ENCODE measurements at regions not wholly inside any gene's neighbourhood (a gene's known extent, or its start where the extent isn't known, plus 50 kb on each side); places are given as distances from the start of the nearest gene placed in this dataset.

- no peak for TF ChIP-seq PKNOX1 (IDR thresholded peaks at IDR 0.05)
Observed at GRCh38 chr18:42417189-42417588, 462.2 kb downstream of the PIK3C3 start (continued).

GRCh38 chr18:42418121-42418520, 463.1 kb downstream of the PIK3C3 start:
- ATAC-seq (no peak), FAIRE-seq (no peak), DNase-seq (ENCODE audit: extremely low read depth in 1 of 4, low spot score in 3 of 4) (no peak)
- Histone ChIP-seq H3K9me1 (ENCODE audit: control insufficient read depth, insufficient read depth, low read length) (no peaks in the 10 kb centered on the region), H3K36me3 (ENCODE audit: control insufficient read depth, insufficient read depth, low read length) (no peaks in the 10 kb centered on the region), H3K9ac (ENCODE audit: insufficient read depth in 1 of 2, low read depth in 2 of 2, low read length in 2 of 2) (no peak overlapping the region), H4K20me1 (replicated peaks; ENCODE audit: control insufficient read depth, insufficient read depth, low read length) (no peaks in the 10 kb centered on the region), H3K9me3 (replicated peaks; ENCODE audit: control insufficient read depth, insufficient read depth, low read depth, low read length) (no peaks in the 10 kb centered on the region), H3K4me2 (ENCODE audit: insufficient read depth, low read length) (no peak overlapping the region), H3K79me2 (ENCODE audit: control insufficient read depth, insufficient read depth, low read length) (no peaks in the 10 kb centered on the region), H3K27ac (ENCODE audit: extremely low read depth, low read depth, low read length) (no peak overlapping the region), H3K4me3 (no peak overlapping the region), H3K27me3 (ENCODE audit: control insufficient read depth in 2 of 2, insufficient read depth in 2 of 2, low read length in 2 of 2) (no peaks in the 10 kb centered on the region), H3K4me1 (replicated peaks in 1 of 2; ENCODE audit: control insufficient read depth in 2 of 2, insufficient read depth in 2 of 2, low read length in 2 of 2) (no peaks in the 10 kb centered on the region), H2AFZ (ENCODE audit: low read depth, low read length) (no peak overlapping the region)
- no TSS peak for BruUV-seq (replicated peaks)
- TF ChIP-seq ZNF695 (CRISPR knock-in tag; IDR thresholded peaks at IDR 0.05) (no peak), BHLHE40 (IDR thresholded peaks at IDR 0.05; ENCODE audit: low read length) (no peak), HINFP (tag; conservative IDR thresholded peaks at IDR 0.05; ENCODE audit: low read depth) (no peak)
- intact Hi-C loops (cut with micrococcal nuclease) (no loop called here), in situ Hi-C loops (cut with MboI) (no loop called here)
- ChIA-PET CTCF (ENCODE audit: low intra/inter-chr PET ratio) (no interaction called here), POLR2A (no interaction called here)
- 0% methylated on average over 1 of the region's 1 CpG for WGBS (ENCODE audit: insufficient coverage, low coverage, missing lambda C conversion rate)
